Ishikawa (cell line): ENCODE measurements at regions not wholly inside any gene's neighbourhood (a gene's known extent, or its start where the extent isn't known, plus 50 kb on each side); places are given as distances from the start of the nearest gene placed in this dataset.

Experiments
- CEBPB ChIP-seq: IDR thresholded peaks from 2 replicates; pipeline ENCODE4 v1.6.1; 2012
- CREB1 ChIP-seq: IDR thresholded peaks from 2 replicates; pipeline ENCODE4 v1.6.1; 2012; ENCODE audit warnings: low read depth
- EGR1 ChIP-seq: IDR thresholded peaks from 2 replicates; pipeline ENCODE4 v1.6.1; 2012
- EP300 ChIP-seq: IDR thresholded peaks from 2 replicates; pipeline ENCODE4 v1.6.1; 2012; ENCODE audit warnings: borderline replicate concordance
- FOXM1 ChIP-seq: IDR thresholded peaks from 2 replicates; pipeline ENCODE4 v1.6.1; 2012; ENCODE audit warnings: low read depth, borderline replicate concordance
- RAD21 ChIP-seq: IDR thresholded peaks from 2 replicates; pipeline ENCODE4 v1.6.1; 2012; ENCODE audit warnings: low read depth
- TAF1 ChIP-seq: IDR thresholded peaks from 2 replicates; pipeline ENCODE4 v1.6.1; 2012; ENCODE audit warnings: low read depth, mild to moderate bottlenecking
- TCF12 ChIP-seq: IDR thresholded peaks from 2 replicates; pipeline ENCODE4 v1.6.1; 2012; ENCODE audit warnings: low read depth
- TEAD4 ChIP-seq: IDR thresholded peaks from 2 replicates; pipeline ENCODE4 v1.6.1; 2012
- YY1 ChIP-seq: IDR thresholded peaks from 2 replicates; pipeline ENCODE4 v1.6.1; 2012; ENCODE audit warnings: low read depth
- ZBTB7A ChIP-seq: IDR thresholded peaks from 2 replicates; pipeline ENCODE4 v1.6.1; 2012; ENCODE audit warnings: low read depth
- TF ChIP-seq, protein P1 (sequence below): IDR thresholded peaks from 2 replicates; pipeline ENCODE4 v1.6.1; 2012; ENCODE audit warnings: low read depth, mild to moderate bottlenecking
- TF ChIP-seq, protein P2 (sequence below): IDR thresholded peaks from 2 replicates; pipeline ENCODE4 v1.6.1; 2012
- TF ChIP-seq, protein P3 (sequence below): IDR thresholded peaks from 2 replicates; pipeline ENCODE4 v1.6.1; 2012

DNA sequence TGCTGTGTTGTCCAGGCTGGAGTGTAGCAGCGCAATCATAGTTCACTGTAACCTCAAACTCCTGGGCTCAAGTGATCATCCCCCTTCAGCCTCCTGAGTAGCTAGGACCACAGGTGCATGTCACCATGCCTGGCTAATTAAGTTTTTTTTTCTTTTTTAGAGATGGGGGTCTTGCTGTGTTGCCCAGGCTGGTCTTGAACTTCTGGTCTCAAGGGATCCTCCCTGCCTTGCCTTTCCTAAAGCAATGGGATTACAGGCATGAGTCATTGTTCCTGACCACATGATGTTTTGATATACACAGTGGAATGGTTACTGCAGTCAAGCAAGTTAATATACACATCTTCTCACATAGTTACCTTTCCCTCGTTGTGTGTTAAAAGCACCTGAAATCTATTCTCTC lies 140.3 kb downstream of the GPR85 start:
- TF ChIP-seq TAF1 (no peak), EGR1 (no peak), CREB1 (no peak), TCF12 (no peak), TEAD4 (no peak), RAD21 (no peak), EP300 (no peak), YY1 (no peak), CEBPB (no peak), ZBTB7A (no peak), FOXM1 (no peak)
- TF ChIP-seq, protein P1, sequence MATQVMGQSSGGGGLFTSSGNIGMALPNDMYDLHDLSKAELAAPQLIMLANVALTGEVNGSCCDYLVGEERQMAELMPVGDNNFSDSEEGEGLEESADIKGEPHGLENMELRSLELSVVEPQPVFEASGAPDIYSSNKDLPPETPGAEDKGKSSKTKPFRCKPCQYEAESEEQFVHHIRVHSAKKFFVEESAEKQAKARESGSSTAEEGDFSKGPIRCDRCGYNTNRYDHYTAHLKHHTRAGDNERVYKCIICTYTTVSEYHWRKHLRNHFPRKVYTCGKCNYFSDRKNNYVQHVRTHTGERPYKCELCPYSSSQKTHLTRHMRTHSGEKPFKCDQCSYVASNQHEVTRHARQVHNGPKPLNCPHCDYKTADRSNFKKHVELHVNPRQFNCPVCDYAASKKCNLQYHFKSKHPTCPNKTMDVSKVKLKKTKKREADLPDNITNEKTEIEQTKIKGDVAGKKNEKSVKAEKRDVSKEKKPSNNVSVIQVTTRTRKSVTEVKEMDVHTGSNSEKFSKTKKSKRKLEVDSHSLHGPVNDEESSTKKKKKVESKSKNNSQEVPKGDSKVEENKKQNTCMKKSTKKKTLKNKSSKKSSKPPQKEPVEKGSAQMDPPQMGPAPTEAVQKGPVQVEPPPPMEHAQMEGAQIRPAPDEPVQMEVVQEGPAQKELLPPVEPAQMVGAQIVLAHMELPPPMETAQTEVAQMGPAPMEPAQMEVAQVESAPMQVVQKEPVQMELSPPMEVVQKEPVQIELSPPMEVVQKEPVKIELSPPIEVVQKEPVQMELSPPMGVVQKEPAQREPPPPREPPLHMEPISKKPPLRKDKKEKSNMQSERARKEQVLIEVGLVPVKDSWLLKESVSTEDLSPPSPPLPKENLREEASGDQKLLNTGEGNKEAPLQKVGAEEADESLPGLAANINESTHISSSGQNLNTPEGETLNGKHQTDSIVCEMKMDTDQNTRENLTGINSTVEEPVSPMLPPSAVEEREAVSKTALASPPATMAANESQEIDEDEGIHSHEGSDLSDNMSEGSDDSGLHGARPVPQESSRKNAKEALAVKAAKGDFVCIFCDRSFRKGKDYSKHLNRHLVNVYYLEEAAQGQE: no peak
- TF ChIP-seq, protein P2, sequence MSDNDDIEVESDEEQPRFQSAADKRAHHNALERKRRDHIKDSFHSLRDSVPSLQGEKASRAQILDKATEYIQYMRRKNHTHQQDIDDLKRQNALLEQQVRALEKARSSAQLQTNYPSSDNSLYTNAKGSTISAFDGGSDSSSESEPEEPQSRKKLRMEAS: no peak
- TF ChIP-seq, protein P3, sequence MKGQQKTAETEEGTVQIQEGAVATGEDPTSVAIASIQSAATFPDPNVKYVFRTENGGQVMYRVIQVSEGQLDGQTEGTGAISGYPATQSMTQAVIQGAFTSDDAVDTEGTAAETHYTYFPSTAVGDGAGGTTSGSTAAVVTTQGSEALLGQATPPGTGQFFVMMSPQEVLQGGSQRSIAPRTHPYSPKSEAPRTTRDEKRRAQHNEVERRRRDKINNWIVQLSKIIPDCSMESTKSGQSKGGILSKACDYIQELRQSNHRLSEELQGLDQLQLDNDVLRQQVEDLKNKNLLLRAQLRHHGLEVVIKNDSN: no peak
